Esophagus squamous epithelium (tissue), 5 donors: ENCODE measurements at regions not wholly inside any gene's neighbourhood (a gene's known extent, or its start where the extent isn't known, plus 50 kb on each side); places are given as distances from the start of the nearest gene placed in this dataset.

Experiments used
- DNase-seq: peaks from one replicate; lab custom pipeline; 2025; lab: John Stamatoyannopoulos, UW
- H3K27ac ChIP-seq, 4 donors: fragments of 200-600 bp; sonication (generic); one replicate each; pipeline ENCODE4 v1.5.1; 2016 to 2019; ENCODE audit warnings: mild to moderate bottlenecking in 1 of 4
- H3K27me3 ChIP-seq, 4 donors: fragments of 200-600 bp; sonication (generic); 1 replicate in 3 of 4; 2 replicates in 1 of 4; pipeline versions ENCODE4 v1.5.1 to v1.6.0; 2017 to 2021; ENCODE audit warnings: antibody characterized with exemption in 1 of 4
- H3K36me3 ChIP-seq, 3 donors: fragments of 200-600 bp; sonication (generic); one replicate each; pipeline ENCODE4 v1.5.1; 2016 to 2019
- H3K4me1 ChIP-seq, 3 donors: fragments of 200-600 bp; sonication (generic); one replicate each; pipeline ENCODE4 v1.5.1; 2017 to 2019
- H3K4me3 ChIP-seq, 4 donors: fragments of 200-600 bp; sonication (generic); 1 replicate in 3 of 4; 2 replicates in 1 of 4; pipeline ENCODE4 v1.5.1; 2016 to 2019; ENCODE audit warnings: mild to moderate bottlenecking in 2 of 4, moderate library complexity in 1 of 4
- H3K9me3 ChIP-seq, 3 donors: fragments of 200-600 bp; sonication (generic); one replicate each; pipeline ENCODE4 v1.5.1; 2016 to 2019
- CTCF ChIP-seq, 6 experiments: fragments of 450-650 bp in 4 of 6; fragments of 200-600 bp in 2 of 6; sonication (generic) in 2 of 6; IDR thresholded peaks; one replicate each; pipeline ENCODE4 v1.5.1; 2016 to 2019; ENCODE audit warnings: antibody characterized with exemption in 6 of 6, mild to moderate bottlenecking in 4 of 6, moderate library complexity in 4 of 6
- POLR2A ChIP-seq, 4 donors: fragments of 450-650 bp; IDR thresholded peaks; one replicate each; pipeline ENCODE4 v1.6.1; 2017; ENCODE audit warnings: antibody characterized with exemption in 4 of 4, mild to moderate bottlenecking in 4 of 4, moderate library complexity in 3 of 4
- WGBS, 2 donors: methylation state at CpG; one replicate each; pipeline ENCODE4 v1.1.5; 2018; 5-methylcytosine and 5-hydroxymethylcytosine counted together
- intact Hi-C: fragments of 100-400 bp; cut with DNase I; formaldehyde crosslinking; loops from one replicate; pipeline ENCODE4 v1.15.0; 2022
- donor health status: DM: yes; HTN: yes; CAD: no.

- Histone ChIP-seq H3K4me3 (no peak overlapping the region), H3K9me3 (peaks cover 0 to 4% (median 0%) of the 10 kb centered on the region in 3 donors), H3K4me1 (no peaks in the 10 kb centered on the region), H3K27me3 (peaks cover 0 to 56% (median 0%) of the 10 kb centered on the region in 4 donors), H3K36me3 (no peaks in the 10 kb centered on the region), H3K27ac (no peak overlapping the region)
- 66 to 79% methylated on average over 2 of the region's 2 CpGs for WGBS, 2 donors
- intact Hi-C loops = no loop called here
- no peak for TF ChIP-seq POLR2A (IDR thresholded peaks at IDR 0.05)
- no peak for TF ChIP-seq CTCF (IDR thresholded peaks at IDR 0.05)
- DNase-seq = no peak
Measured at GRCh38 chr1:30348147-30348546, 375.2 kb downstream of the MATN1 start.

GRCh38 chr1:30345491-30346130 is 377.8 kb downstream of the MATN1 start:
- WGBS, 2 donors = 25 to 39% methylated on average over 4 of the region's 4 CpGs
- Histone ChIP-seq H3K27me3 (peaks cover 0 to 71% (median 4%) of the 10 kb centered on the region in 4 donors), H3K4me1 (no peaks in the 10 kb centered on the region), H3K4me3 (no peak overlapping the region), H3K9me3 (peaks cover 0 to 4% (median 0%) of the 10 kb centered on the region in 3 donors), H3K36me3 (no peaks in the 10 kb centered on the region), H3K27ac (no peak overlapping the region)
- TF ChIP-seq CTCF (IDR thresholded peaks at IDR 0.05) (no peak), POLR2A (IDR thresholded peaks at IDR 0.05) (no peak)
- intact Hi-C loops = no loop called here
- DNase-seq = no peak

- Histone ChIP-seq H3K27me3 (peaks cover 0 to 83% (median 4%) of the 10 kb centered on the region in 4 donors), H3K36me3 (no peaks in the 10 kb centered on the region), H3K4me3 (no peak overlapping the region), H3K9me3 (peaks cover 0 to under 1% (median 0%) of the 10 kb centered on the region in 3 donors), H3K4me1 (no peaks in the 10 kb centered on the region), H3K27ac (no peak overlapping the region)
- no peak for DNase-seq
- TF ChIP-seq POLR2A (IDR thresholded peaks at IDR 0.05) (no peak), CTCF (IDR thresholded peaks at IDR 0.05) (no peak)
- 25 to 37% methylated on average over 3 of the region's 3 CpGs for whole genome bisulfite sequencing, 2 donors
- intact Hi-C loops = no loop called here
Measured at GRCh38 chr1:30343562-30343961, 379.8 kb downstream of the MATN1 start.

- TF ChIP-seq CTCF (IDR thresholded peaks at IDR 0.05) = no peak
- no peak for TF ChIP-seq POLR2A (IDR thresholded peaks at IDR 0.05)
- 14 to 18% methylated on average over 8 to 20 of the region's 33 CpGs for WGBS, 2 donors
Measured at GRCh38 chr1:30342535-30343141, 380.7 kb downstream of the MATN1 start.

GRCh38 chr1:30340934-30341333 is 382.5 kb downstream of the MATN1 start:
- peaks cover 0 to 70% (median 4%) of the 10 kb centered on the region in 4 donors for H3K27me3 ChIP-seq
- H3K9me3 ChIP-seq = no peaks in the 10 kb centered on the region
- 80 to 84% methylated on average over 3 of the region's 3 CpGs for WGBS, 2 donors
- no peak overlapping the region for H3K27ac ChIP-seq
- H3K4me3 ChIP-seq = no peak overlapping the region
- no peaks in the 10 kb centered on the region for H3K4me1 ChIP-seq
- TF ChIP-seq CTCF (IDR thresholded peaks at IDR 0.05) (no peak), POLR2A (IDR thresholded peaks at IDR 0.05) (no peak)
- no peaks in the 10 kb centered on the region for H3K36me3 ChIP-seq
- intact Hi-C loops = no loop called here
- DNase-seq = no peak

More at GRCh38 chr1:30342535-30343141, 380.7 kb downstream of the MATN1 start:
- intact Hi-C loops = no loop called here
- Histone ChIP-seq H3K9me3 (no peaks in the 10 kb centered on the region), H3K27me3 (peaks cover 0 to 80% (median 4%) of the 10 kb centered on the region in 4 donors), H3K4me1 (no peaks in the 10 kb centered on the region), H3K36me3 (no peaks in the 10 kb centered on the region), H3K4me3 (no peak overlapping the region), H3K27ac (no peak overlapping the region)
- DNase-seq = no peak
